HepG2 (cell line): ENCODE measurements at regions not wholly inside any gene's neighbourhood (a gene's known extent, or its start where the extent isn't known, plus 50 kb on each side); places are given as distances from the start of the nearest gene placed in this dataset.

Experiments
- CREB1 ChIP-seq, 2 experiments: fragments of 450-650 bp in 1 of 2; IDR thresholded peaks; 2 replicates each; pipeline ENCODE4 v1.6.1; 2016 to 2017; ENCODE audit warnings: control low read depth in 1 of 2, mild to moderate bottlenecking in 1 of 2, missing compliant biosample characterization in 1 of 2, missing genetic modification characterization in 1 of 2
- POLR2A ChIP-seq, 2 experiments: IDR thresholded peaks; 2 replicates each; pipeline ENCODE4 v1.6.1; 2011; ENCODE audit warnings: low read depth in 2 of 2, low read length in 2 of 2, mild to moderate bottlenecking in 1 of 2, moderate library complexity in 1 of 2; ENCODE audit not compliant: insufficient read depth in 1 of 2
- RAD21 ChIP-seq: fragments of 450-650 bp; formaldehyde crosslinking; IDR thresholded peaks from 2 replicates; pipeline ENCODE4 v1.5.0; 2020; ENCODE audit warnings: mild to moderate bottlenecking
- ZNF296 ChIP-seq: sonication (generic); formaldehyde crosslinking; conservative IDR thresholded peaks from 2 replicates; pipeline ENCODE4 v1.5.0; 2020; ENCODE audit warnings: mild to moderate bottlenecking, missing genetic modification reagents
- TF ChIP-seq, protein P1 (sequence below): sonication (generic); formaldehyde crosslinking; IDR thresholded peaks from one replicate; pipeline ENCODE4 v1.5.1; 2020; ENCODE audit warnings: mild to moderate bottlenecking, missing genetic modification reagents; ENCODE audit errors: not compliant biosample characterization
- TF ChIP-seq, protein P2 (sequence below): sonication (generic); formaldehyde crosslinking; IDR thresholded peaks from 2 replicates; pipeline ENCODE4 v1.5.0; 2020; ENCODE audit warnings: mild to moderate bottlenecking, missing genetic modification reagents, borderline replicate concordance
- TF ChIP-seq, protein P3 (sequence below): sonication (generic); formaldehyde crosslinking; IDR thresholded peaks from 2 replicates; pipeline ENCODE4 v1.5.0; 2020; ENCODE audit warnings: mild to moderate bottlenecking, missing genetic modification reagents, moderate library complexity

DNA sequence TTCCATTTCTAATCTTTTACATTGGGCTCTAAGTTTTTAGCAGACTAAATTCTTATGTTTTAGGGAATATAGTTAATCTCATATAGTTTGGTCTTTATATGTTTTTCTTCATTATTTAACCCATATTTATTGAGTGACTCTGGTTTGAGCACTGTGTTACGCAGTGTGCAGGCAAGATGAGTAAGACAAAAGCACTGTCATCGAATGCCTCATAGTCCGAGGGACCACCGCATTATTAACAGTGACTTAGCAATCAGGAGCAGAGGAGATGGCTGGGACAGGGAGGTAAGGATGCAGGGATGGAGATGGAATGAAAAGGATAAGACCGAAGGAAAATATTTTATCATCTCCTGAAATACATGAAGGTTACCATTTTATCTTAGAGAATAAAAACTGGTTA lies 65.2 kb upstream of the CTSC start:
- no peak for TF ChIP-seq POLR2A (IDR thresholded peaks at IDR 0.05; ENCODE audit: insufficient read depth in 1 of 2, low read depth in 2 of 2, low read length in 2 of 2)
- TF ChIP-seq, protein P1, sequence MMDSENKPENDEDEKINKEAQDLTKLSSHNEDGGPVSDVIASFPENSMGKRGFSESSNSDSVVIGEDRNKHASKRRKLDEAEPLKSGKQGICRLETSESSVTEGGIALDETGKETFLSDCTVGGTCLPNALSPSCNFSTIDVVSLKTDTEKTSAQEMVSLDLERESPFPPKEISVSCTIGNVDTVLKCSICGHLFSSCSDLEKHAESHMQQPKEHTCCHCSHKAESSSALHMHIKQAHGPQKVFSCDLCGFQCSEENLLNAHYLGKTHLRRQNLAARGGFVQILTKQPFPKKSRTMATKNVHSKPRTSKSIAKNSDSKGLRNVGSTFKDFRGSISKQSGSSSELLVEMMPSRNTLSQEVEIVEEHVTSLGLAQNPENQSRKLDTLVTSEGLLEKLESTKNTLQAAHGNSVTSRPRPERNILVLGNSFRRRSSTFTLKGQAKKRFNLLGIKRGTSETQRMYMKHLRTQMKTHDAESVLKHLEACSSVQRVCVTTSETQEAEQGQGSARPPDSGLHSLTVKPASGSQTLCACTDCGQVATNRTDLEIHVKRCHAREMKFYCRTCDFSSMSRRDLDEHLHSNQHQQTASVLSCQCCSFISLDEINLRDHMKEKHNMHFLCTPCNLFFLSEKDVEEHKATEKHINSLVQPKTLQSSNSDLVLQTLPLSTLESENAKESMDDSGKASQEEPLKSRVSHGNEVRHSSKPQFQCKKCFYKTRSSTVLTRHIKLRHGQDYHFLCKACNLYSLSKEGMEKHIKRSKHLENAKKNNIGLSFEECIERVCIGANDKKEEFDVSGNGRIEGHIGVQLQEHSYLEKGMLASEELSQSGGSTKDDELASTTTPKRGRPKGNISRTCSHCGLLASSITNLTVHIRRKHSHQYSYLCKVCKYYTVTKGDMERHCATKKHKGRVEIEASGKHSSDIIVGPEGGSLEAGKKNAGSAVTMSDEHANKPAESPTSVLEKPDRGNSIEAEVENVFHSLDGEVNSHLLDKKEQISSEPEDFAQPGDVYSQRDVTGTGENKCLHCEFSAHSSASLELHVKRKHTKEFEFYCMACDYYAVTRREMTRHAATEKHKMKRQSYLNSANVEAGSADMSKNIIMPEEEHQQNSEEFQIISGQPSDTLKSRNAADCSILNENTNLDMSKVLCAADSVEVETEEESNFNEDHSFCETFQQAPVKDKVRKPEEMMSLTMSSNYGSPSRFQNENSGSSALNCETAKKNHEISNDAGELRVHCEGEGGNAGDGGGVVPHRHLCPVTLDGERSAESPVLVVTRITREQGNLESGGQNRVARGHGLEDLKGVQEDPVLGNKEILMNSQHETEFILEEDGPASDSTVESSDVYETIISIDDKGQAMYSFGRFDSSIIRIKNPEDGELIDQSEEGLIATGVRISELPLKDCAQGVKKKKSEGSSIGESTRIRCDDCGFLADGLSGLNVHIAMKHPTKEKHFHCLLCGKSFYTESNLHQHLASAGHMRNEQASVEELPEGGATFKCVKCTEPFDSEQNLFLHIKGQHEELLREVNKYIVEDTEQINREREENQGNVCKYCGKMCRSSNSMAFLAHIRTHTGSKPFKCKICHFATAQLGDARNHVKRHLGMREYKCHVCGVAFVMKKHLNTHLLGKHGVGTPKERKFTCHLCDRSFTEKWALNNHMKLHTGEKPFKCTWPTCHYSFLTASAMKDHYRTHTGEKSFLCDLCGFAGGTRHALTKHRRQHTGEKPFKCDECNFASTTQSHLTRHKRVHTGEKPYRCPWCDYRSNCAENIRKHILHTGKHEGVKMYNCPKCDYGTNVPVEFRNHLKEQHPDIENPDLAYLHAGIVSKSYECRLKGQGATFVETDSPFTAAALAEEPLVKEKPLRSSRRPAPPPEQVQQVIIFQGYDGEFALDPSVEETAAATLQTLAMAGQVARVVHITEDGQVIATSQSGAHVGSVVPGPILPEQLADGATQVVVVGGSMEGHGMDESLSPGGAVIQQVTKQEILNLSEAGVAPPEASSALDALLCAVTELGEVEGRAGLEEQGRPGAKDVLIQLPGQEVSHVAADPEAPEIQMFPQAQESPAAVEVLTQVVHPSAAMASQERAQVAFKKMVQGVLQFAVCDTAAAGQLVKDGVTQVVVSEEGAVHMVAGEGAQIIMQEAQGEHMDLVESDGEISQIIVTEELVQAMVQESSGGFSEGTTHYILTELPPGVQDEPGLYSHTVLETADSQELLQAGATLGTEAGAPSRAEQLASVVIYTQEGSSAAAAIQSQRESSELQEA (CRISPR knock-in tag): no peak
- TF ChIP-seq RAD21: no peak
- no peak for TF ChIP-seq ZNF296
- TF ChIP-seq CREB1 (IDR thresholded peaks at IDR 0.05): no peak
- TF ChIP-seq CREB1 (CRISPR knock-in tag; IDR thresholded peaks at IDR 0.05): no peak
- TF ChIP-seq, protein P2, sequence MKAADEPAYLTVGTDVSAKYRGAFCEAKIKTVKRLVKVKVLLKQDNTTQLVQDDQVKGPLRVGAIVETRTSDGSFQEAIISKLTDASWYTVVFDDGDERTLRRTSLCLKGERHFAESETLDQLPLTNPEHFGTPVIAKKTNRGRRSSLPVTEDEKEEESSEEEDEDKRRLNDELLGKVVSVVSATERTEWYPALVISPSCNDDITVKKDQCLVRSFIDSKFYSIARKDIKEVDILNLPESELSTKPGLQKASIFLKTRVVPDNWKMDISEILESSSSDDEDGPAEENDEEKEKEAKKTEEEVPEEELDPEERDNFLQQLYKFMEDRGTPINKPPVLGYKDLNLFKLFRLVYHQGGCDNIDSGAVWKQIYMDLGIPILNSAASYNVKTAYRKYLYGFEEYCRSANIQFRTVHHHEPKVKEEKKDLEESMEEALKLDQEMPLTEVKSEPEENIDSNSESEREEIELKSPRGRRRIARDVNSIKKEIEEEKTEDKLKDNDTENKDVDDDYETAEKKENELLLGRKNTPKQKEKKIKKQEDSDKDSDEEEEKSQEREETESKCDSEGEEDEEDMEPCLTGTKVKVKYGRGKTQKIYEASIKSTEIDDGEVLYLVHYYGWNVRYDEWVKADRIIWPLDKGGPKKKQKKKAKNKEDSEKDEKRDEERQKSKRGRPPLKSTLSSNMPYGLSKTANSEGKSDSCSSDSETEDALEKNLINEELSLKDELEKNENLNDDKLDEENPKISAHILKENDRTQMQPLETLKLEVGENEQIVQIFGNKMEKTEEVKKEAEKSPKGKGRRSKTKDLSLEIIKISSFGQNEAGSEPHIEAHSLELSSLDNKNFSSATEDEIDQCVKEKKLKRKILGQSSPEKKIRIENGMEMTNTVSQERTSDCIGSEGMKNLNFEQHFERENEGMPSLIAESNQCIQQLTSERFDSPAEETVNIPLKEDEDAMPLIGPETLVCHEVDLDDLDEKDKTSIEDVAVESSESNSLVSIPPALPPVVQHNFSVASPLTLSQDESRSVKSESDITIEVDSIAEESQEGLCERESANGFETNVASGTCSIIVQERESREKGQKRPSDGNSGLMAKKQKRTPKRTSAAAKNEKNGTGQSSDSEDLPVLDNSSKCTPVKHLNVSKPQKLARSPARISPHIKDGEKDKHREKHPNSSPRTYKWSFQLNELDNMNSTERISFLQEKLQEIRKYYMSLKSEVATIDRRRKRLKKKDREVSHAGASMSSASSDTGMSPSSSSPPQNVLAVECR: no peak
- TF ChIP-seq, protein P3, sequence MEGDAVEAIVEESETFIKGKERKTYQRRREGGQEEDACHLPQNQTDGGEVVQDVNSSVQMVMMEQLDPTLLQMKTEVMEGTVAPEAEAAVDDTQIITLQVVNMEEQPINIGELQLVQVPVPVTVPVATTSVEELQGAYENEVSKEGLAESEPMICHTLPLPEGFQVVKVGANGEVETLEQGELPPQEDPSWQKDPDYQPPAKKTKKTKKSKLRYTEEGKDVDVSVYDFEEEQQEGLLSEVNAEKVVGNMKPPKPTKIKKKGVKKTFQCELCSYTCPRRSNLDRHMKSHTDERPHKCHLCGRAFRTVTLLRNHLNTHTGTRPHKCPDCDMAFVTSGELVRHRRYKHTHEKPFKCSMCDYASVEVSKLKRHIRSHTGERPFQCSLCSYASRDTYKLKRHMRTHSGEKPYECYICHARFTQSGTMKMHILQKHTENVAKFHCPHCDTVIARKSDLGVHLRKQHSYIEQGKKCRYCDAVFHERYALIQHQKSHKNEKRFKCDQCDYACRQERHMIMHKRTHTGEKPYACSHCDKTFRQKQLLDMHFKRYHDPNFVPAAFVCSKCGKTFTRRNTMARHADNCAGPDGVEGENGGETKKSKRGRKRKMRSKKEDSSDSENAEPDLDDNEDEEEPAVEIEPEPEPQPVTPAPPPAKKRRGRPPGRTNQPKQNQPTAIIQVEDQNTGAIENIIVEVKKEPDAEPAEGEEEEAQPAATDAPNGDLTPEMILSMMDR (CRISPR knock-in tag): no peak
